ENCODE measurements at regions not wholly inside any gene's neighbourhood (a gene's known extent, or its start where the extent isn't known, plus 50 kb on each side); places are given as distances from the start of the nearest gene placed in this dataset.

DNA sequence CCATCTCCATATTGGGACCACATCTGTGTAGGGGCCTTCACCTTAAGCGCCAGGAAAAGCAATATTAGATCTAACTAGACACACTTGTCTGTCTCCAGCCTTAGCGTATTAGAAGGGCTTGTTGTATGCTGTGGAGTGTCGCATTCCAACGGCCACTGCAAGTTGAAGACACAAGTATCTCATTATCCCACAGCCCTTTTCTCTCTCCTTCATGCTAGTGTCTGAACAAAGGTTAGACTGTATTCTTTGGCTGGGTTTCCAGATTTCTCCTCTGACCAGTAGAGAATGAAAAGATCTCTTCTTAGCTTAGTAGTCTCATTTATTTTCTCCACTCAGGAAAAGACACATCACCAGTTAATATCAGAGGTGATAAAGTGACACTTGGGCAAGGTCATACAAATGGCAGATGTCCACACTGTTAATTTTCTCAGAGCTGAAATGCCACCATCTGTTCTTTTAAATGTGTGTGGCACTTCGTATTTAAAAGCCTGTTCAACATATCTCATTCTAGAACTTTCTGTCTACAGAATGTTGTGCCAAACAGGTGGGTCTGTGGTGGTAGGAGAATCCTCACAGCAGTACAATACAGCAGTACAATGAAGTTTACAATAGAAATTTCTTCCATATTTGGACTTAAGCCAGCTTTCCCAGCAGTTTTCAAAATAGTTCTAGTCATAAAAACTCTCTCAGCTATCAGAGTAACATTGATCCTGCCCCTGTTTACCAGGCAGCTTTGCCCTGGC lies 94.0 kb upstream of the ITGA6 start:
- DNase-seq, result no peak

DNA sequence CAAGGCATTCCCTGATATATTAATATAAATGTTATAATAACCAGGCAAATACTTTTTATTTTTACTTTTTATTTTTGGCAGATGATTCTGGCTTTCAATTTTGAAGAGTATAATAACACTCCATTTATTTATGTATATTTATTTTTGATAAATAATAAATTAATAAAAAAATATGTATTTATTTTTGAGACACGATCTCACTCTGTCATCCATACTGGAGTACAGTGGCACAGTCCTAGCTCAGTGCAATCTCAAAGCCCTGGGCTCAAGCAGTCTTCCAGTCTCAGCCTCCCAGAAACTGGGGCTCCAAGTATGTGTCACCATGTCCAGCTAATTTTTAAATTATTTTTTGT lies 93.4 kb upstream of the ITGA6 start:
- no peak for DNase-seq

DNA sequence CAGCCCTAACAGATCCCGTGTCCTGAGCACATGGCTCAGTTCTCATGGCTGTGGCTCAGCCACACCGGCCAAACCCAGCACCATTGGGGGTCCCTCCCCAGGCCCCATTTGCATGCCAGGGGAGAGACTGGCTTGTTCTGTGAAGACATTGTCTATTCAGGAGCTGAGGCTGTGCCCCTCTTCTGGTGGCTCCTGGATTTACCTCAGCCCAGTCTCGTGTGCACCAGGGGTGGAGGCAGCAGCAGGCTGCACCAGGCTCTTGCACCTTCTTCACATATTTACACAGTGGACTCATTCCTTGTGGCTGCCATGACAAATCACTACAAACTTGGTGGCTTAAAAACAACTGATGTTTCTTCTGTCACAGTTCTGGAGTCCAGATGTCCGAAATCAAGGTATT lies 92.4 kb upstream of the ITGA6 start:
- DNase-seq, result no peak

DNA sequence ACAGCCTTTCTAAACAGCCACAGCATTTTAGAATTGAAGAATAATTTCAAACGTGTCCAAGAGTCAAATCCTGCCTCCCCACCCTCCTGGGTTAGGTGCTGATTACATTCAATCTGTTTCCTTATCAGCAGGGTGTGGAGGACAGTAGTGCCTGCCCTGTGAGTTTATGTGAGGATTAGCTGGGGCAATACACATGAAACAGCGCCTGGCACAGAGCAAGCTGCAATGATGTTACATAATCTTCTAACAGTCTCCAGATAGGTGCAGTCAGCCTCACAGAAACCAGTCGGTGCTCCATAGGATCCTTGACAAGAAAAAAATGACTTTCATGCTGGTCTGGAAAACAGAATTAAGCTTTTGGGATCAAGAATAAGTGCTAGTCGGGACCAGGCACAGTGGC lies 91.7 kb upstream of the ITGA6 start:
- no peak for DNase-seq

DNA sequence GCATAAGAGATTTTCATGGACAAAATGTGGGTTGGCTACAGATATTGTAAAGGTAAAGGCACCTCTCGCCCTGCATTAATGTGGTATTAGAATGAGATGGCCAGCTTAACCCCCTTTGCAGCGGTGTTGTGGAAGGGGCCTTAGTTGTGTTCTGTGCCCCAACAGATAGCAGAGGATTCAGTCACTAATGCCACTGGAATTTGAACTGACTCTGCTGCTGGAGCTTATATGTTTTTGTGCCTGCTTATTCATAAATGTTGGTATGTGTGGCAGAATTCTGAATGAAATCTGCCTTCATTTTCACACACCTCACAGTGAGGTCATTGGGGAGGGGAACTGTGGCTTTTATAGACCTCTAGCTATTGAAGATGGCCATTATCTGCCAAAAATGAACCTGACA lies 90.7 kb upstream of the ITGA6 start:
- DNase-seq, result no peak

DNA sequence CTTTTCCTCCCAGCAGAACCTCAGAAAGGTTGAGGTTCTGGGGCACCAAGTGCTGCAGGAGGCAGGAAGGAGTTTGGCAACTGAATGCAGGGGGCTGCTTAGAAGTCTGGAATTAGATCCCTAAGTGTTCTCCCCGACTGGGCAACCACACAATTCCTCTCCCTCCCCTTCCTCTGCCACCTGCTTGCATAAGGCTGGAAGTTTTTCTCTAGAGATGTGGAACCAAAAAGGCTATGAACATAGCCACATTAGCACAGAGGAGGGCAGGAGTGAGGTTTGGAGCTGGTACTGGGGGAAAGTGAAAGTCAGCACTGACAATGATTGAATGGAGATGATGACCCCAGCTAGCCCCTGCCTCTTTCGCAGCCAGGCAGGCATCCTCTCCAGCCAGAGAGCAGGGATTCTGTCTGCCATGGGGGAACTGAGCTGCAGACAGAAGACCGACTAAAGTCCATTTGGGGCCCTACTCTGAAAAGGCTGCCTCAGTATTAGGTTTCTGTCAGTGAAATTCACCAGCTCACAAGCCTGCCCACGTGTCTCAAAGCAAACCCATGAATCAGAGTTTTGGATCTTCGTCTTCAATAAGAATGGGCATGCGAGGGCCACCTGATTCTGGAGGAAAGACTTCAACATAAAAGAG lies 87.9 kb upstream of the ITGA6 start:
- peak; percentile 72 to 84 for DNase-seq

DNA sequence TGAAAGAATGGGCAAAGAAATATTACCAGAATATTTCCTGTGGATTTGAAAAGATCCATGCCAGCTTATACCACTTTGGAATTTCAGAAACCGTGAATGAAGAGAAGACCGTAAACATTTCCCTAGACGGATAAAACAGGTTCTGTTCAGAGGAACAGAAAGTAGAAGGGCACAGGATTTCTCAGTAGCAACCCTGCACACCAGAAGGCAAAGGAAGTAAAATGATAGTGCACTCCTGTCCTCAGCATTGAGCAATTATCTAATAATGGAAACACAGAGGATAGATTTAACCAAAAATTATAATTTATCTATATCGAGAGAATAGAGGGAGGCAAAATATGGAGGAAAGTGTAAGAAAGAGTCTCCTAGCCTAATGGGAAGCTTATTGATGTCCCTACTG lies 87.0 kb upstream of the ITGA6 start:
- DNase-seq, result peak; percentile 28 to 32

DNA sequence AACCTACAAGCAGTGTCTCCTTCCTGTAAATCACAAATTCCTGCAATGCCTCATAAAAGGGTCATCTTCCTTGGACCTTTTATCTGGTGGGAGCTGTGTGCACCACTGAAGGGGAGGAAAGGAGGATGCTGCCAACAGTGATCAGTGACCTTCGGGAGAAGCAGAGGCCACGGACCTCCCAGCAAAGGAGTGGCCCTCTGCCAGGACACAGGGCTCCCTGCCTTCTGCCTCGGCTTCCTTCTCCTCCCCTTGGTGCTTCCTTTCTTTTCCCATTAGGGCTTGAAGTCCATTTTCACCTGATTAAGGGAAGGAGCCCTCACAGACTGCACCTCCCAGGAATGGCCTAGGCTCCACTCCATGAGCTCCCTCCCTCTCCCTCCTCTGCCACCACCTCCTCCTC lies 85.3 kb upstream of the ITGA6 start:
- no peak for DNase-seq

DNA sequence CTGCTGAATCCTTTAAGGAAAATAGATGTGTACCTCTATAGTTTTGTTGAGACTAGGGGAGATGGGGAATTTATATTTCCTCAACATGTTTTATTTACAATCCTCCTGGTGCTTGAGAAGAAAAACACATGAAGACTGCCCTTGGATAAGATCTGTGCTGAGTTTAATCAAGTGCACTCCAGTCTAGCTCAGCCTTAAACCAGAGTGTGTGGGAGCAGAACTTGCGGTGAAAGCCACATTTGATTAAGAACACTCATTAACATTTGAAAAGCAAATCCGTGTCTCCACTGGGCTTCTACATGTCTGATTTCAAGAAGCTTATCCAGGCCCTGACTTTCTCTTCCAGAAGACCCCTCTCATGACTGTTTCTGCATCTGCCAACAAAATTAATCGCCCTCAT lies 84.8 kb upstream of the ITGA6 start:
- no peak for DNase-seq

DNA sequence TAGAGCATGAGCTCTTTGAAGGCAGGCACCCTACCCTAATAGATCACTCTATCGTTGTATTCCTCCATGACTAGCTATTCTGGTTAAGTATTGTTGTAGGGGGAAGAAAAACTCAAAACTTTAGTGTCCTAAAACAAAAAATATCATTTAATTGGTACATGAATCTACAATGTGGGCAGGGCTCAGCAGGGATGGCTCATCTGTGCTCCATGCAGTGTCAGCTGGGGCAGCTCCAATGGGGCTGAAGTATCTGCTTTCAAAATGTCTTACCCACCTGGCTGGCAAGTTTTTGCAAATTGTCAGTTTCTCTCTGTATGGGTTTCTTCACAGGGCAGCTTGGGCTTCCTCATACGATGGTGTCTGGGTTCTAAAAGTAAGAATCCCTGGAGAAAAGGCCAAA lies 83.2 kb upstream of the ITGA6 start:
- no peak for DNase-seq

DNA sequence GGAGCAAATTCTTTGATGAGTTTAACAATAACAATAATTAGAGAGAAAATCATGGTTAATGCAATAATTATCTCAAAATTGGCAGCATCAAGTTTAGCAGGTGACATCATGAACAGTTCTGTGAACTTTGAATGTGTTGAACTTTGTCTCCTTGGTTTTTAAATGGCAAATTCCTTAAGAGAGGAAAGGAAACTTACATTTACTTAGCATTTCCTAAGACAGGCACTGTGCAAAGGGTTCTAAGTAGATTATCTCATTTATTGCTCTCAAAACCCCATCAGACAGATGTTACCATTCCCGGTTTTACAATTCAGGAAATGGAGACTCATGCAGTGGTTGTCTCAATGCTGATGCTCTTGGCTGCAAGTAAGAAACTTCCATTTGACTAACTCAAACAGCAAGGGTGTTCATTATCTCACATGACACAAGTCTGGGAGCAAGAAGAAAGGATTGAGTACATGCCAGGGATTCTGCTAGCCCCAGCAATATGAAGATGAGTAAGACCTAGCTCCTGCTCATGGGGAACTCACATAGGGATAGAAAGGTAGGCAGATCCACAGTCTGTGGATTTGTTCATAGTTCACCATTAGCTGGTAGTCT lies 81.3 kb upstream of the ITGA6 start:
- DNase-seq, result no peak

DNA sequence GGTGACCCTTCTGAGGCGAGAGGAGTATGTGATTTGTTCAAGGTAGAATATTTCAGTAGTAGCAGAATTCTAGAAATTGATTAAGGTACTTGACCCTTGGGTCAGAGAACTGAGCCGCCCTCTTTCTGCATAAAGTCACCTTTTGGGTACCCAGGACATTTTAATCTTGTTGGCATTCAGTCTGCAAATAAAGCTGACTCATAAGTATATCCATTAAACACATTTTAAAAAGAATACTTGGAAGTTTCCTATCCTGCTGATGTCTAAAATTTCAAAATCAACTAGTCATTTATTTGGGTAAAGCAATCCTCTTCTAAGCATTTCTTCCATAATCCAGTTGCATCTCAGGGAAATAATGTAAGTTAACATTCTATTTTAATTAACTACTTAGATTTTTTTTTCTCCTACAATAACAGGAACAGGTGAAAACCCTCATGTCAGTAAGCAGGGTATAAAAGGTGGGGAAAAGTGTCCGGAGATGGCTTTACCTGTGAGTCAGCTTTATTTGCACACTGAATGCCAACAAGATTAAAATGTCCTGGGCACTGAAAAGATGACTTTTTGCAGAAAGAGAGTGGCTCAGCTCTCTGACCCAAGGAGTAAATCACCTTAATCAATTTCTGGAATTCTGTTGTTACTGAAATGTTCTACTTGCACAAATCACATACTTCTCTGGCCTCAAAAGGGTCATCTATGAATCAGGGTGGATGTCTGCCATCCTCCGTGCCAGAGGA lies 78.7 kb upstream of the ITGA6 start:
- DNase-seq, result no peak

DNA sequence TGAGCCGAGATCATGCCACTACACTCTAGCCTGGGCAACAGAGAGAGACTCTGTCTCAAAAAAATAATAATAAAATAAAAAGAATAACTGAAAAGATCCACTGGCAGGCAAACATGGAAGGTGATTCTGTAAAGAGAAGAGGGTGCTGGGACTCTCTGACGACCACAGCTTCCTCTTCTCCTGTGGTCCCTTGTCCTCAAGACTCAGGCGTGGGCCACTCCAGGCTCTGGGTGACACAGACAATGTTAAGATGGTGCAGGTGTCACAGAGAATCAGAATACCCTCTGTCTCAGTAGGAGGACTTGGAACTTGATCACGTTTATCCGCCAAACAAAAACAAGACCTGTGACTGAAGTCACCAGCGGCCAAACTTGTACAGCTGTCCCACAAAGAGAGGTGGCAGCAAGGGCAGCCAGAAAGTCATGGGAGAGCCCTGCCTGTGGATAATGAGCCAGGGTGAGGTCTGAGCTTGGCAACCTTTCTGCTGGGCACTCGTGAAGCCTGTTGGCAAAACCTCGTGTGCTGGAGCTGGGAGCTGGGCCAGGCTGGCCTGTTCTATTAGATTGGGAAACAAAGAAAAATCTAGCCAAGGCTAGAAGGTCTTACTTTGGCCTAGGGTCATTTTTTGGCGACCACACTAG lies 76.4 kb upstream of the ITGA6 start:
- peak; percentile 16 to 28 for DNase-seq

DNA sequence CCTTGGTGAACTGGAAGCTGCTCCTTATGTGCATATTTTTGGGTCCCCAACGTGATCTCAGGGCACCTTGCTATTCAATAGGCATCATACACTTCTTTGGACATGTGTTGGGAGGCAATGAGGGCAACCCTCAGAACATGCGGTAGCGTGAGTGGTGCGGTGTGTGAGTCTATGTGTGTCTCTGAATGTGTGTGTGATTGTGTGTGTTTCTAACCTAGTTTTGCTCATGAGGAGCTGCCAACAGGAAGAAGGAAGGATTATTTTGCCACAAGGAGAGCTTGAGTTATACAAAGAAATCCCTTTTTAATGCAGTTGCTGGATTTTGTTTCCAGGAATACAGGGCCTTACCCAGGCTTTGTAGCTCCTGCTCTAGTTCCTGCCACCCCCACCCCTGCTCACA lies 75.8 kb upstream of the ITGA6 start:
- no peak for DNase-seq

DNA sequence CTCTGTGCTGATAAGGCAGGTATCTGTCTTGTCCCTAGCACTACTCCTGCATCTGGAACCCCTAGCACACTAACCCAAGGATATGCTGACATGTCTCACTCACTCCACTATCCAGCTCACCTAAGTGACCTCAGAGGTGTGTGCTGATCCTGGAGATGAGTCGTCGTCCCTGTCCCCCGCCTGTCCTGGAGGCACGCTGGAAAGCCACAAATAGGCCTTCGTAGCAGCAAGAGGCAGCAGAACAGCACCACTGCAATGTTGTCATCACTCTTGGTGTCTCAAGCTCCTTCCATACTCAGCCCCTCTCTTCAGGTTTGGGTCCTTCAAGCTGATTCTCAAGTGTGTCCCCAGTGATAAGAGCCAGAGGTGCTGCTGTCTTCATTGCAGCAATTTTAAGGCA lies 73.0 kb upstream of the ITGA6 start:
- no peak for DNase-seq

DNA sequence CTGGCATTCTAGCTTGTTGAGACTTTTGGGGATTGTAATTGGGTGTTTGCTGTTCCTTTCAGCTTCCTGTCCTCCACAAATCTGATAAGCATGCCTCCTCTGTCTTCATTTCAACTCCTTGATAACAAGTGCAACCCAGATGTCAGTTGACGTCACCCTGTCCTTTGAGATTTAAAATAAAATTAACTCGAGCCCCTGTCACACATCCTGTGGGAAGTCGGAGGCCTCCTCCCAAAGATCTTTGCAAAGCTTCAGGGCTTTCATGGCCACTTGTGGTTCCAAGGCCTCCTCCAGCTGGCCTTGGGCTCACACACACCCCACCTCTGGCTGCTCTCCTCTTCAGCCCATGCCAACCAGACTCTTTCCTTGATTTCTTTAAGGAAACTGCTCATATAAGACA lies 69.9 kb upstream of the ITGA6 start:
- DNase-seq, result no peak

DNA sequence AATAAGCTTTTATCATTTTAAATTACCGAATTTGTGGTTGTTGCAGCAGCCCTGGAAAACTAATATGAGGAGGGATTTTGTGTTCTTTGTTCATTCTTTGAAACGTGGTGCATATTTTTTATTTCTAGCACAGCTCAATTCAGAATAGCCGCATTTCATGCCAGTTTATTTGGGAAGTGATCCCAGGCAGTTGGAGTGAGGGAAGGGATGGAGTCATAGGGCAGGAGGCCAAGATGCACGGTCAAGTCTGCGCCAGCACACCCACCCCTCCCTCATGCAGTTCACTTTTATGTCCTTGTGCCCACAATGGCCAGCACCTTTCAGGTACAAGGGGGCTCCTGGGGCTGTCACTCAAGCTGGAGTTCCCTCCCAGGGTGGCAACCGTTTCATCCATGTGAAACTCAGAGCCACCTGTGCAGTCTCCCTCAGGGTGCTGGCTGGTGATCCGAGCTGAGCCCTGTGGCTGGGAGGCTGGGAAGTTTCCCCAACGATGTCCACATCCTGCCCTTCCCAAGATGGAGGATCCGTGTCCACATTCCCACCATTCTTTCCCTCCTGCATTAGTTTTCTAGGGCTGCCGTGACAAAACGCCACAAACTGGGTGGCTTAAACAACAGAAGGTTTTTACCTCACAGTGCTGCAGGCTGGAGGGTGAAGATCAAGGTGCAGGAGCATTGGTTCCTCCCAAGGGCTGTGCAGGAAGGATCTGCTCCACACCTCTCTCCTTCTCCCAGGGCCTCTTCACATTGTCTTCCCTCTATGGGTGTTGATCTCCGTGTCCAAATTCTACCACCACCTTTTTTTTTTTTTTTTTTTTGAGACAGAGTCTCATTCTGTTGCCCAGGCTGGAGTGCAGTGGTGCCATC lies 68.5 kb upstream of the ITGA6 start:
- no peak for DNase-seq

DNA sequence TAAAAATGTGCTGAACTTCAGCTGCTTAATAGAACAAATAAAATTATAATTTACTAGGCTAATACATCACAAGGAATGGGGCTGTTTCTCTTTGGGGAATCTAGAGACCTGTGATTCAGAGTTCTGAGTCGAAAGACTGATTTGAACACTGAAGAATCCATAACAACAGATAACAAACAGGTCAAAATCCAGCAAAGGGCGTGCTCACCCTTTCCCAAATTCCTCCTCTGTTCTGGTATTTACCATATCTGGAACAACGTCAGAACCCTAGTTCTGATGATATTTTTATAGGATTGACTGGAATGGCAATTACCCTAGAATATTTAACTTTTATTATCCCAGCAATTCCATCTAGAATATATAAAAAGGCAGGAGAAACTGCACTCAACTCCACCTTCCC lies 66.0 kb upstream of the ITGA6 start:
- DNase-seq, result no peak

DNA sequence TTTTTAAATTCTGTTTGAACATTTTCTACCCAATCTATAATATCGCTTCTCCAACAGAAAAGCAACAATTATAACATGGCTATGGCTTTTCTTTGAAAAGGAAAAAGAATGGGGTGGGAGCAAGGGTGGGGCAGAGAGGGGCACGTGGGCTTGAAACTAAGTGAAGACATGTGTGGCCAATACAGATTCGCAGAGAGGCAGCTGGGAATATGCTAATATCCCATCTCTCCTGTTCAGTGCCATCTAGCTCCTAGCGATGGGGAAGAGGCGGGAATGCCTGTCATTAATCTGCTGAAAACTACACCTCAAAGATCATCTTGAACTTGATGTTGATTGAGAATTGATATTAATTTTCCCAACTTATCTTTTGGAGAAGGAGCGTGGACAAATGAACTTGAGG lies 65.5 kb upstream of the ITGA6 start:
- no peak for DNase-seq

DNA sequence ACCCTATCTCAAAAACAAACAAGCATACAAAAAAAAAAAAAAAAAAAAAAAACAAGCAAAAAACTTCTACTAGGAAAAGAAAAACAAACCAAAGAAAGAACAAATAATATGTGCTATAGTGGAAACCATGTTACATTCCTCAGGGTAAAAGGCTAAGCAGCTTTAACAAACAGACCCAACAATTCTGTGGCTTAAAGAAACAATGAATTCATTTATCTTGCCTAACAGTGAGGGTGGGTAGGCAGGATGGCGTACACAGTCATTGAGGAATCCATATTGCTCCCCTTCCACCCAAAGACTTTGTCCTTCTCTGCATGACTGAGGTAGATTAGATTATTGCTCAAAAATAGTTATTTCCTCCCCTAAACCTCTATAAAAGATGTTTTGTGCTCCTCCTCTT lies 63.1 kb upstream of the ITGA6 start:
- DNase-seq, result no peak

DNA sequence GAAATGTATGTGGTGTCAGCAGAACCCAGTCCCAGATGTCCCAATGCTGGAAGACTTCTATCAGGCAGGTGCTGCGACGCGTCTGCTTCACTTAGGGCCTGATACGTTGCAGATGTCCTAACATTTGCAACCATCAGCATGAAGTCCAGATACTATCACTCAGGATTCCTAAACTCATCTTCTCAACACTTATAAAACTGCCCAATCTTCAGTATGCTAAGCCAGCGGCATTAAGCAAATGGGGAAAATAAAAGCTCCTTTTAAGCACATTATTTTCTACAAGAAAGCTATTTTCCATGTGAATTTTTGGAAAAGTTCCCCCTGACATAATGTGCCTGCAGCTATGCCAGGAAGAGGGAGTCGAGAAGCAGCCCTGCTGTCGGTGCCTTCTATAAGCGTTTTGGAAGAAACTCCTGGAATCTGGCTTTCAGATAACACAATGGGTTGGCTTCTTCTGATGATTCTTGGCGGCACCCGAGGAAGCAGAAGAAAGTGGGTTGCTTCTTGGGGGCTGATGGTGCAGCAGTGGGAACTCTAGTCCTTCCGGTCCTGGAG lies 60.7 kb upstream of the ITGA6 start:
- no peak for DNase-seq

DNA sequence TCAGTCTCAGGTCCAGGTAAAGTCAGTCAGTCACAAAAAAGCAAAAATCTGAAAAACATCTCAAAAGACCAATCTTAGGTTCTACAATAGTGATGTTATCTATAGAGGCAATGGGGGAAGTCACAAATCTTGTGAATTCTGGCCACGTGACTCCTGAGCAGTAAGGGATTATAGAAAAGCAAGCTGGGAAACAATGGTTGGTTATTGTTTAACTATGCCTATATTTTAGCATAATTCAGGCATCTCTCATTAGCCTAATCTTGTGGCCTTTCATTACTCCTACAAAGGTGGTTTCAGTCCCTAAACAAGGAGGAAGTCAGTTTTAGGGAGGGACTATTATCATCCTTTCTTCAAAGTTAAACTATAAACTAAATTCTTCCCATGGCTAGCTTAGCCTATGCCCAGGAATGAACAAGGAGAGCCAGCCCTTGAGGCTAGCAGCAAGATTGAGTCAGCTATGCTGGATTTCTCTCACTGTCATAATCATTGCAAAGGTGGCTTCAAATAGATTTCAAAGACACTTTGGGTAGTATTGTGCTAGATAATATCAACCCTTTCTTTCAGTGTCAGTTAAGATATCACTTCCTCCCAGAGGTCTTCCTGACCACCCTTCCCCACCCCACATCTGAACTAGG lies 56.4 kb upstream of the ITGA6 start:
- DNase-seq, result no peak

Data from inflammatory macrophage treated with lipopolysaccharide for 1 hour (primary cell).